KMS-11 (cell line): ENCODE measurements at regions not wholly inside any gene's neighbourhood (a gene's known extent, or its start where the extent isn't known, plus 50 kb on each side); places are given as distances from the start of the nearest gene placed in this dataset.
"Not testable (repeated sequence)": the region's sequence is repeated elsewhere in the genome, so short reads cannot be mapped to it uniquely, and the experiment has no call there.

Experiments used
- H2AFZ ChIP-seq: fragments of 200-600 bp; sonication (generic); 2 replicates; pipeline ENCODE4 v1.6.1; 2016; ENCODE audit warnings: antibody characterized with exemption, mixed run types, low read depth
- H3K27ac ChIP-seq: fragments of 200-600 bp; sonication (generic); 2 replicates; pipeline ENCODE4 v1.6.1; 2016; ENCODE audit warnings: mild to moderate bottlenecking, mixed run types
- H3K27me3 ChIP-seq: fragments of 200-600 bp; sonication (generic); 2 replicates; pipeline ENCODE4 v1.6.1; 2017; ENCODE audit warnings: mild to moderate bottlenecking, low read depth, mixed run types, moderate library complexity; ENCODE audit not compliant: insufficient read depth
- H3K36me3 ChIP-seq: fragments of 200-600 bp; sonication (generic); 2 replicates; pipeline ENCODE4 v1.6.1; 2017; ENCODE audit warnings: mild to moderate bottlenecking, mixed run types; ENCODE audit not compliant: insufficient read depth
- H3K4me1 ChIP-seq: fragments of 200-600 bp; sonication (generic); 2 replicates; pipeline ENCODE4 v1.6.1; 2016; ENCODE audit warnings: mild to moderate bottlenecking, low read depth, mixed run types; ENCODE audit not compliant: poor library complexity, severe bottlenecking
- H3K4me2 ChIP-seq: fragments of 200-600 bp; sonication (generic); 2 replicates; pipeline ENCODE4 v1.7.0; 2016; ENCODE audit warnings: mild to moderate bottlenecking, mixed run types
- H3K4me3 ChIP-seq: fragments of 200-600 bp; sonication (generic); IDR thresholded peaks from 2 replicates; pipeline ENCODE4 v1.6.1; 2017; ENCODE audit warnings: low read depth, low read length, mixed read lengths; ENCODE audit not compliant: insufficient read depth
- H3K79me2 ChIP-seq: fragments of 200-600 bp; sonication (generic); 2 replicates; pipeline ENCODE4 v1.6.1; 2016; ENCODE audit warnings: low read depth, mixed run types; ENCODE audit not compliant: insufficient read depth
- H3K9ac ChIP-seq: fragments of 200-600 bp; sonication (generic); 2 replicates; pipeline ENCODE4 v1.6.1; 2016; ENCODE audit warnings: mild to moderate bottlenecking, mixed run types
- H4K20me1 ChIP-seq: fragments of 200-600 bp; sonication (generic); 2 replicates; pipeline ENCODE4 v1.6.1; 2016; ENCODE audit warnings: mild to moderate bottlenecking, mixed run types; ENCODE audit not compliant: insufficient read depth
- CTCF ChIP-seq: fragments of 200-600 bp; sonication (generic); conservative IDR thresholded peaks from 2 replicates; pipeline ENCODE4 v1.6.1; 2017; ENCODE audit warnings: low read depth, mild to moderate bottlenecking, antibody characterized with exemption, low read length, moderate library complexity, mixed read lengths

GRCh38 chr1:66480162-66480561, 53.8 kb upstream of the SGIP1 start:
- no peak overlapping the region for H2AFZ ChIP-seq
- H3K9ac ChIP-seq, result no peak overlapping the region
- H3K4me3 ChIP-seq, result no peak overlapping the region
- no peak overlapping the region for H3K4me2 ChIP-seq
- H3K27me3 ChIP-seq, result no peaks in the 10 kb centered on the region
- no peaks in the 10 kb centered on the region for H3K4me1 ChIP-seq
- H3K27ac ChIP-seq, result no peak overlapping the region
- H3K79me2 ChIP-seq, result no peaks in the 10 kb centered on the region
- H4K20me1 ChIP-seq, result no peaks in the 10 kb centered on the region
- H3K36me3 ChIP-seq, result no peaks in the 10 kb centered on the region
- TF ChIP-seq CTCF, result no peak

- not testable (repeated sequence) for H2AFZ ChIP-seq, H3K4me1 ChIP-seq, H3K9ac ChIP-seq, H3K27me3 ChIP-seq, H3K79me2 ChIP-seq, H3K4me2 ChIP-seq, H3K4me3 ChIP-seq, H4K20me1 ChIP-seq, H3K27ac ChIP-seq, H3K36me3 ChIP-seq
These were observed 52.7 kb upstream of the SGIP1 start for GRCh38 chr1:66481215-66481614.
